ENCODE measurements at regions not wholly inside any gene's neighbourhood (a gene's known extent, or its start where the extent isn't known, plus 50 kb on each side); places are given as distances from the start of the nearest gene placed in this dataset.

GRCh38 chr16:8493972-8494371 is 96.3 kb downstream of the TMEM114 start:
- no peaks in the 10 kb centered on the region for H3K4me1 ChIP-seq (ENCODE audit: control insufficient read depth in 1 of 2, insufficient read depth in 2 of 2, low read length in 2 of 2)
- no peaks in the 10 kb centered on the region for H3K9me2 ChIP-seq (ENCODE audit: insufficient read depth)
- RAD21 ChIA-PET (ENCODE audit: low non-redundant PET in 1 of 2, low total read pairs in 2 of 2, uncharacterized antibody in 2 of 2, unreplicated experiment in 2 of 2) = no interaction called here
- no peak overlapping the region for H3K4me2 ChIP-seq (ENCODE audit: low read length)
- no peak overlapping the region for H2AFZ ChIP-seq (ENCODE audit: low read depth, low read length, poor library complexity, severe bottlenecking)
- no peak for ATAC-seq
- intact Hi-C loops (cut with micrococcal nuclease) = no loop called here
- TF ChIP-seq CBX3 (IDR thresholded peaks at IDR 0.05; ENCODE audit: low read depth) (no peak), RAD21 (IDR thresholded peaks at IDR 0.05; ENCODE audit: low read depth) (peak; percentile 24; the same call in 1 of the 2 replicates)
- TF ChIP-seq, protein P1, sequence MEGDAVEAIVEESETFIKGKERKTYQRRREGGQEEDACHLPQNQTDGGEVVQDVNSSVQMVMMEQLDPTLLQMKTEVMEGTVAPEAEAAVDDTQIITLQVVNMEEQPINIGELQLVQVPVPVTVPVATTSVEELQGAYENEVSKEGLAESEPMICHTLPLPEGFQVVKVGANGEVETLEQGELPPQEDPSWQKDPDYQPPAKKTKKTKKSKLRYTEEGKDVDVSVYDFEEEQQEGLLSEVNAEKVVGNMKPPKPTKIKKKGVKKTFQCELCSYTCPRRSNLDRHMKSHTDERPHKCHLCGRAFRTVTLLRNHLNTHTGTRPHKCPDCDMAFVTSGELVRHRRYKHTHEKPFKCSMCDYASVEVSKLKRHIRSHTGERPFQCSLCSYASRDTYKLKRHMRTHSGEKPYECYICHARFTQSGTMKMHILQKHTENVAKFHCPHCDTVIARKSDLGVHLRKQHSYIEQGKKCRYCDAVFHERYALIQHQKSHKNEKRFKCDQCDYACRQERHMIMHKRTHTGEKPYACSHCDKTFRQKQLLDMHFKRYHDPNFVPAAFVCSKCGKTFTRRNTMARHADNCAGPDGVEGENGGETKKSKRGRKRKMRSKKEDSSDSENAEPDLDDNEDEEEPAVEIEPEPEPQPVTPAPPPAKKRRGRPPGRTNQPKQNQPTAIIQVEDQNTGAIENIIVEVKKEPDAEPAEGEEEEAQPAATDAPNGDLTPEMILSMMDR (IDR thresholded peaks at IDR 0.05 in 2 of 3, conservative IDR thresholded peaks at IDR 0.05 in 1 of 3; ENCODE audit: borderline replicate concordance in 1 of 3, insufficient read depth in 1 of 3, low read depth in 2 of 3, low read length in 2 of 3) = no peak
- DNase-seq (ENCODE audit: low read depth, low spot score) = no peak
- POLR2A ChIA-PET = no interaction called here
- H3K79me2 ChIP-seq (ENCODE audit: insufficient read depth, low read length) = no peaks in the 10 kb centered on the region
- H3K9ac ChIP-seq (ENCODE audit: low read length) = no peak overlapping the region
- no peaks in the 10 kb centered on the region for H3K9me3 ChIP-seq (ENCODE audit: control insufficient read depth in 1 of 2, insufficient read depth in 1 of 2, low read depth in 1 of 2, low read length in 2 of 2)
- no peak overlapping the region for H3K4me3 ChIP-seq (replicated peaks in 1 of 2; ENCODE audit: low read depth in 1 of 2, low read length in 2 of 2)
- no TSS peak for BruUV-seq (replicated peaks)
- H3K27me3 ChIP-seq (ENCODE audit: insufficient read depth, low read length) = peaks cover 14% of the 10 kb centered on the region
- no peaks in the 10 kb centered on the region for H4K20me1 ChIP-seq (ENCODE audit: insufficient read depth)
- no peaks in the 10 kb centered on the region for H3K36me3 ChIP-seq (ENCODE audit: control insufficient read depth in 1 of 2, insufficient read depth in 2 of 2, low read length in 2 of 2)
- H3K27ac ChIP-seq (ENCODE audit: low read depth, low read length) = no peak overlapping the region
- CTCF ChIA-PET = no interaction called here

- POLR2A ChIA-PET = no interaction called here
- BruUV-seq (replicated peaks) = no TSS peak
- no peak overlapping the region for H3K27ac ChIP-seq (ENCODE audit: low read depth, low read length)
- RAD21 ChIA-PET (ENCODE audit: low non-redundant PET in 1 of 2, low total read pairs in 2 of 2, uncharacterized antibody in 2 of 2, unreplicated experiment in 2 of 2) = no interaction called here
- H3K36me3 ChIP-seq (ENCODE audit: control insufficient read depth in 1 of 2, insufficient read depth in 2 of 2, low read length in 2 of 2) = no peaks in the 10 kb centered on the region
- intact Hi-C loops (cut with micrococcal nuclease) = no loop called here
- H3K9ac ChIP-seq (ENCODE audit: low read length) = no peak overlapping the region
- H2AFZ ChIP-seq (ENCODE audit: low read depth, low read length, poor library complexity, severe bottlenecking) = no peak overlapping the region
- no peaks in the 10 kb centered on the region for H4K20me1 ChIP-seq (ENCODE audit: insufficient read depth)
- H3K4me2 ChIP-seq (ENCODE audit: low read length) = no peak overlapping the region
- 0 out of 2 replicates have a peak, but pooled peaks cover 7% of the 10 kb centered on the region for H3K27me3 ChIP-seq (ENCODE audit: insufficient read depth, low read length)
- no peak for ATAC-seq
- H3K9me3 ChIP-seq (ENCODE audit: control insufficient read depth in 1 of 2, insufficient read depth in 1 of 2, low read depth in 1 of 2, low read length in 2 of 2) = no peaks in the 10 kb centered on the region
- no peaks in the 10 kb centered on the region for H3K4me1 ChIP-seq (ENCODE audit: control insufficient read depth in 1 of 2, insufficient read depth in 2 of 2, low read length in 2 of 2)
- CTCF ChIA-PET = no interaction called here
- H3K9me2 ChIP-seq (ENCODE audit: insufficient read depth) = no peaks in the 10 kb centered on the region
- DNase-seq (ENCODE audit: low read depth, low spot score) = no peak
- no peaks in the 10 kb centered on the region for H3K79me2 ChIP-seq (ENCODE audit: insufficient read depth, low read length)
- H3K4me3 ChIP-seq (replicated peaks in 1 of 2; ENCODE audit: low read depth in 1 of 2, low read length in 2 of 2) = no peak overlapping the region
- no peak for TF ChIP-seq ZFX (IDR thresholded peaks at IDR 0.05)
- TF ChIP-seq POLR2A (IDR thresholded peaks at IDR 0.05; ENCODE audit: borderline replicate concordance, extremely low read depth, insufficient read depth, insufficient read length) = no peak
- TF ChIP-seq CEBPB (IDR thresholded peaks at IDR 0.05; ENCODE audit: low read depth) = no peak
- no peak for TF ChIP-seq REST (IDR thresholded peaks at IDR 0.05; ENCODE audit: low read depth)
- no peak for TF ChIP-seq YY1 (IDR thresholded peaks at IDR 0.05; ENCODE audit: extremely low read depth, insufficient replicate concordance, low read depth, low read length)
- TF ChIP-seq, protein P2, sequence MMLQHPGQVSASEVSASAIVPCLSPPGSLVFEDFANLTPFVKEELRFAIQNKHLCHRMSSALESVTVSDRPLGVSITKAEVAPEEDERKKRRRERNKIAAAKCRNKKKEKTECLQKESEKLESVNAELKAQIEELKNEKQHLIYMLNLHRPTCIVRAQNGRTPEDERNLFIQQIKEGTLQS (IDR thresholded peaks at IDR 0.05) = no peak
- TF ChIP-seq, protein P3, sequence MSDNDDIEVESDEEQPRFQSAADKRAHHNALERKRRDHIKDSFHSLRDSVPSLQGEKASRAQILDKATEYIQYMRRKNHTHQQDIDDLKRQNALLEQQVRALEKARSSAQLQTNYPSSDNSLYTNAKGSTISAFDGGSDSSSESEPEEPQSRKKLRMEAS (IDR thresholded peaks at IDR 0.05) = no peak
- no peak for TF ChIP-seq EZH2 (IDR thresholded peaks at IDR 0.05)
- TF ChIP-seq ZBTB33 (IDR thresholded peaks at IDR 0.05; ENCODE audit: extremely low read depth, insufficient replicate concordance, low read length) = no peak
- no peak for TF ChIP-seq ZNF274 (IDR thresholded peaks at IDR 0.05; ENCODE audit: low read depth, low read length)
- TF ChIP-seq SIN3A (IDR thresholded peaks at IDR 0.05; ENCODE audit: low read depth) = no peak
These were observed 97.6 kb downstream of the TMEM114 start for GRCh38 chr16:8492690-8493089.

Data from HCT116 (cell line).